T-cell (primary cell): ENCODE measurements at regions not wholly inside any gene's neighbourhood (a gene's known extent, or its start where the extent isn't known, plus 50 kb on each side); places are given as distances from the start of the nearest gene placed in this dataset.

ENCODE experiments used
- ATAC-seq, 4 experiments: fragments of 200-7000 bp in 3 of 4; fragments of 150-1000 bp in 1 of 4; cut with Tn5 transposase; replicated peaks in 1 of 4; 1 replicate in 3 of 4; 2 replicates in 1 of 4; pipeline ENCODE4 v1.10.0; 2021; ENCODE audit warnings: moderate library complexity in 3 of 4, mild to moderate bottlenecking in 2 of 4, moderate number of reproducible peaks in 1 of 4
- CTCF ChIA-PET, 2 donors: fragments of 300-600 bp; sonication (Branson Sonifier 250); formaldehyde crosslinking; loops; one replicate each; lab custom pipeline; 2022; ENCODE audit warnings: antibody characterized with exemption in 2 of 2; lab: Charles Lee
- POLR2A ChIA-PET, 2 donors: fragments of 300-600 bp; sonication (Branson Sonifier 250); formaldehyde crosslinking; loops; one replicate each; lab custom pipeline; 2022; ENCODE audit warnings: antibody characterized with exemption in 2 of 2; lab: Charles Lee
- DNase-seq, 35 experiments: peaks; one replicate each; pipeline versions ENCODE4 v3.0.0 to v3.0.0-alpha.2; 2013 to 2023
- H3K27ac ChIP-seq: one replicate; pipeline ENCODE4 v1.5.1; 2013; ENCODE audit warnings: low read length
- H3K27me3 ChIP-seq, 2 experiments: replicated peaks in 1 of 2; 1 replicate in 1 of 2; 2 replicates in 1 of 2; pipeline versions ENCODE4 v1.6.1 to v1.7.0; 2013; ENCODE audit warnings: low read length in 1 of 2, mixed read lengths in 1 of 2; ENCODE audit not compliant: control insufficient read depth in 2 of 2, insufficient read depth in 2 of 2; ENCODE audit errors: extremely low read depth in 1 of 2
- H3K36me3 ChIP-seq, 2 donors: 1 replicate in 1 of 2; 2 replicates in 1 of 2; pipeline versions ENCODE4 v1.6.1 to v1.7.0; 2013; ENCODE audit warnings: low read length in 1 of 2; ENCODE audit not compliant: control insufficient read depth in 2 of 2, insufficient read depth in 1 of 2; ENCODE audit errors: extremely low read depth in 1 of 2
- H3K4me1 ChIP-seq, 2 experiments: 1 replicate in 1 of 2; 2 replicates in 1 of 2; pipeline versions ENCODE4 v1.6.1 to v1.7.0; 2013; ENCODE audit warnings: low read length in 2 of 2, mixed read lengths in 1 of 2; ENCODE audit not compliant: insufficient read depth in 2 of 2, control insufficient read depth in 1 of 2; ENCODE audit errors: extremely low read depth in 1 of 2
- H3K4me3 ChIP-seq, 2 donors: 1 replicate in 1 of 2; 2 replicates in 1 of 2; pipeline versions ENCODE4 v1.5.1 to v1.7.0; 2013; ENCODE audit warnings: mild to moderate bottlenecking in 2 of 2, low read length in 1 of 2, moderate library complexity in 1 of 2; ENCODE audit not compliant: control insufficient read depth in 1 of 2; ENCODE audit errors: extremely low read depth in 1 of 2
- H3K9me3 ChIP-seq: 2 replicates; pipeline ENCODE4 v1.7.0; 2013
- H3K27ac Mint-ChIP-seq, 2 donors: one replicate each; pipeline ENCODE4 v1.8.0; 2020 to 2021; ENCODE audit warnings: mild to moderate bottlenecking in 2 of 2, mixed read lengths in 2 of 2
- H3K27me3 Mint-ChIP-seq, 2 donors: one replicate each; pipeline ENCODE4 v1.8.0; 2021 to 2022; ENCODE audit warnings: mixed read lengths in 2 of 2
- H3K36me3 Mint-ChIP-seq: one replicate; pipeline ENCODE4 v1.8.0; 2021; ENCODE audit warnings: mixed read lengths
- H3K4me1 Mint-ChIP-seq, 3 donors: one replicate each; pipeline ENCODE4 v1.8.0; 2020 to 2022; ENCODE audit warnings: mixed read lengths in 3 of 3, mild to moderate bottlenecking in 1 of 3
- H3K4me3 Mint-ChIP-seq, 3 donors: one replicate each; pipeline ENCODE4 v1.8.0; 2020 to 2022; ENCODE audit warnings: mild to moderate bottlenecking in 3 of 3, mixed read lengths in 3 of 3, moderate library complexity in 3 of 3
- H3K9me3 Mint-ChIP-seq, 3 donors: one replicate each; pipeline ENCODE4 v1.8.0; 2020 to 2022; ENCODE audit warnings: mixed read lengths in 3 of 3
- WGBS: methylation state at CpG from one replicate; pipeline ENCODE4 v1.1.5; 2013; ENCODE audit warnings: missing lambda C conversion rate; ENCODE audit not compliant: insufficient coverage; 5-methylcytosine and 5-hydroxymethylcytosine counted together

- POLR2A ChIA-PET, result no interaction called here
- DNase-seq (no peak), ATAC-seq (no peak)
- CTCF ChIA-PET, result no interaction called here
- H3K36me3 ChIP-seq, result no peaks in the 10 kb centered on the region
- no peak overlapping the region for H3K27ac Mint-ChIP-seq
- no CpG with 5 or more reads among the region's 2 CpGs for WGBS
- no peaks in the 10 kb centered on the region for H3K36me3 Mint-ChIP-seq
- no peak overlapping the region for H3K4me3 Mint-ChIP-seq
- no peaks in the 10 kb centered on the region for H3K9me3 ChIP-seq
- peaks cover 0 to 3% (median 0%) of the 10 kb centered on the region in 3 donors for H3K9me3 Mint-ChIP-seq
- H3K27ac ChIP-seq, result no peak overlapping the region
- H3K27me3 ChIP-seq, result no peaks in the 10 kb centered on the region
- H3K4me1 Mint-ChIP-seq, result no peaks in the 10 kb centered on the region
- H3K4me3 ChIP-seq, result no peak overlapping the region
- H3K27me3 Mint-ChIP-seq, result no peaks in the 10 kb centered on the region
- no peaks in the 10 kb centered on the region for H3K4me1 ChIP-seq
Observed at GRCh38 chrX:87236830-87237440, 280.7 kb upstream of the KLHL4 start.

DNA sequence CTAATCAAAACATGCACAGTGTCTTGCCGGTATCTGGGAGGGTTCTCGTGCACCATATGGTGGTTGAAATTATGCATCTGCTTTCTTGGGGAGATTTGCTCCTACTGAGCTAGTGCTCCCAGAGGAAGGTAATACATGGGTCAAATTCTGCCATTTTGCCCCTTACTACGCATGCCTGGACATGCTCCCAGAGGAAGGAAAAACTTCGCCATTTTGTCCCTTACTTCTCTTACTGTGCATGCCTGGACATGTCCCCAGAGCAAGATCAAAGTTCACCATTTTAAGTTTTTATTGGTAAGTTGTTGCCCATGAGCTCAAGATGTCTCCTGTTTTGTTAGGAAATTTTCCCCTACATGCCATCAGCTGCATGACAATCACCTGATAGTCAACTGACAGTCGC lies 252.1 kb upstream of the KLHL4 start:
- H3K9me3 Mint-ChIP-seq, result peaks cover 0 to 17% (median 10%) of the 10 kb centered on the region in 3 donors

DNA sequence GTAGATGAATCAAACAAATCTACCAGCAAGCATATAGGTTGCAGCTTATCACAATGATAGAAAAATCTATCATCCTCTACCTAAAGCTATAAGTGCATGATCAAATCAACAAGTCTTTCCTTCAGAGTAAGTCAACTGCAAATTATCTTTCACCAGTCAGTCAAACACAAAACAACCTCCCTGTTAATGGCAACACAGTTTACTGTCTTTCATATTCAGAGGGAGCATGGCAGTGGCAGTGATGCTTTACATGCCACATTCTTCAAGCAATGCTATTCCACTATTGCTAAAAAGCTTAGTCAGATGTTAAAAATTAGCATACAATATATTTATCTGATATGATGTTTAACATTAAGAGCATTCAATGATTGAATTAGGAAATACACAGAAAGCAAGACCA lies 245.1 kb upstream of the KLHL4 start:
- no peak overlapping the region for H3K27ac Mint-ChIP-seq
- no peak overlapping the region for H3K4me3 Mint-ChIP-seq
- ChIA-PET CTCF (no interaction called here), POLR2A (no interaction called here)
- H3K36me3 ChIP-seq, result no peaks in the 10 kb centered on the region
- DNase-seq, result no peak
- no peaks in the 10 kb centered on the region for H3K9me3 Mint-ChIP-seq
- no peaks in the 10 kb centered on the region for H3K9me3 ChIP-seq
- no peak overlapping the region for H3K4me3 ChIP-seq
- no peaks in the 10 kb centered on the region for H3K4me1 Mint-ChIP-seq
- H3K4me1 ChIP-seq, result no peaks in the 10 kb centered on the region
- no peak overlapping the region for H3K27ac ChIP-seq
- no peaks in the 10 kb centered on the region for H3K27me3 ChIP-seq
- H3K36me3 Mint-ChIP-seq, result no peaks in the 10 kb centered on the region
- no peak for ATAC-seq
- H3K27me3 Mint-ChIP-seq, result peaks cover 0 to 3% of the 10 kb centered on the region in 2 donors

More for the DNA sequence above, 252.1 kb upstream of the KLHL4 start:
- CTCF ChIA-PET, result no interaction called here
- no CpG with 5 or more reads among the region's 5 CpGs for WGBS
- no peaks in the 10 kb centered on the region for H3K27me3 ChIP-seq
- H3K4me3 ChIP-seq, result no peak overlapping the region
- Mint-ChIP-seq H3K27me3 (peaks cover 0 to 11% of the 10 kb centered on the region in 2 donors), H3K4me1 (no peaks in the 10 kb centered on the region), H3K36me3 (no peaks in the 10 kb centered on the region), H3K27ac (no peak overlapping the region), H3K4me3 (no peak overlapping the region)
- POLR2A ChIA-PET, result no interaction called here
- DNase-seq (no peak), ATAC-seq (no peak)
- H3K4me1 ChIP-seq, result no peaks in the 10 kb centered on the region
- H3K36me3 ChIP-seq, result no peaks in the 10 kb centered on the region
- no peak overlapping the region for H3K27ac ChIP-seq
- no peaks in the 10 kb centered on the region for H3K9me3 ChIP-seq

- no peaks in the 10 kb centered on the region for H3K36me3 Mint-ChIP-seq
- H3K4me3 ChIP-seq, result no peak overlapping the region
- no peaks in the 10 kb centered on the region for H3K36me3 ChIP-seq
- no peak for ATAC-seq
- no peaks in the 10 kb centered on the region for H3K9me3 ChIP-seq
- peaks cover 0 to 10% of the 10 kb centered on the region in 2 donors for H3K27me3 Mint-ChIP-seq
- H3K9me3 Mint-ChIP-seq, result peaks cover 0 to under 1% (median 0%) of the 10 kb centered on the region in 3 donors
- peak in 1 of 35 experiments; percentile 1 for DNase-seq
- ChIA-PET CTCF (no interaction called here), POLR2A (interaction anchor here in 1 of 2 donors (0.7 kb wide), 1 partner anchor 536 kb away, joined by 6 read pairs; no protein-coding TSS in a partner anchor)
- no peak overlapping the region for H3K4me3 Mint-ChIP-seq
- no CpG with 5 or more reads among the region's 4 CpGs for WGBS
- no peak overlapping the region for H3K27ac ChIP-seq
- no peak overlapping the region for H3K27ac Mint-ChIP-seq
- H3K4me1 ChIP-seq, result no peaks in the 10 kb centered on the region
- no peaks in the 10 kb centered on the region for H3K27me3 ChIP-seq
- H3K4me1 Mint-ChIP-seq, result no peaks in the 10 kb centered on the region
Observed at GRCh38 chrX:87299563-87300160, 217.9 kb upstream of the KLHL4 start.

DNA sequence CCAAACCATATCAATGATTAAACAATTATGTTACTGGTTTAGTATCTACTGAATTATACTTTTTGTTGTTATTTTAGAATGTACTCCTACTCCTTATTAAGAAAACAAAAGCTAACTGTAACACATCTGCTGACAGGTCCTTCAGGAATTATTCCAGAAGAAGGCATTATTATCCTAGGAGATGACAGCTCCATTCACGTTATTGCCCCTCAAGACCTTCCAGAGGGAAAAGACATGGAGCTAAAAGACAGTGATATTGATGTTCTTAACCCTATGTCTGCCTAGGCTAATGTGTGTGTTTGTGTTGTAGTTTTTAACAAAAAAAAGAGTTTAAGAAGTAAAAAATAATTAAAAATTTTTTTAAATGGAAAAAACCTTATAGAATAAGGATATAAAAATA lies 206.8 kb upstream of the KLHL4 start:
- H3K4me3 Mint-ChIP-seq, result no peak overlapping the region
- no peak for DNase-seq
- Histone ChIP-seq H3K27ac (no peak overlapping the region), H3K36me3 (no peaks in the 10 kb centered on the region), H3K9me3 (no peaks in the 10 kb centered on the region), H3K27me3 (no peaks in the 10 kb centered on the region), H3K4me1 (no peaks in the 10 kb centered on the region), H3K4me3 (no peak overlapping the region)
- POLR2A ChIA-PET, result no interaction called here
- no peaks in the 10 kb centered on the region for H3K4me1 Mint-ChIP-seq
- CTCF ChIA-PET, result no interaction called here
- H3K36me3 Mint-ChIP-seq, result no peaks in the 10 kb centered on the region
- H3K27ac Mint-ChIP-seq, result no peak overlapping the region
- peaks cover 0 to 6% of the 10 kb centered on the region in 2 donors for H3K27me3 Mint-ChIP-seq
- no peak for ATAC-seq
- no CpG with 5 or more reads among the region's 1 CpG for WGBS
- no peaks in the 10 kb centered on the region for H3K9me3 Mint-ChIP-seq

DNA sequence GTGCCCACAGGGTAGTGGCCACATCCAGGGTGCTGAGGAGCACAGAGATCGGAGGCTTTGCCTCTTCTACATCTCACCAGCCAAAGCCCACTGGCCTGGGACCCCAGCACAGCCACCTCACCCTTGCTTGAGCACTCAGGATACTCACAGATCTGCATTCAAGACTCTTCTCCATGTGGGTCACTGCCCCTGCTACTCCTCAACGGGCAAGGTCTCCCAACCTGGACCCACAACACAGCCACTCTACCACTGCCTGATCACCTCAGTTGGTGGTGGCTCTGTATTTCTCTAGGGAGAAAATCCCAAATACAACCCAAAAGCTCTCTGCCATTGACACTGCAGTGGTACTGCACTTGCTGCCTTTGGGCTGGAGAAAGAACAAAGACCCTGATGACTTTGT lies 190.3 kb upstream of the KLHL4 start:
- ChIA-PET POLR2A (no interaction called here), CTCF (no interaction called here)
- ATAC-seq (no peak), DNase-seq (no peak)
- Mint-ChIP-seq H3K27me3 (no peaks in the 10 kb centered on the region), H3K9me3 (no peaks in the 10 kb centered on the region), H3K4me3 (no peak overlapping the region), H3K27ac (no peak overlapping the region), H3K4me1 (no peaks in the 10 kb centered on the region), H3K36me3 (no peaks in the 10 kb centered on the region)
- Histone ChIP-seq H3K4me1 (no peaks in the 10 kb centered on the region), H3K27ac (no peak overlapping the region), H3K9me3 (no peaks in the 10 kb centered on the region), H3K36me3 (no peaks in the 10 kb centered on the region), H3K4me3 (no peak overlapping the region), H3K27me3 (no peaks in the 10 kb centered on the region)
- no CpG with 5 or more reads among the region's 2 CpGs for WGBS
